K562 (cell line): ENCODE measurements at regions not wholly inside any gene's neighbourhood (a gene's known extent, or its start where the extent isn't known, plus 50 kb on each side); places are given as distances from the start of the nearest gene placed in this dataset.

Experiments
- ATAC-seq: fragments of 200-7000 bp; cut with Tn5 transposase; 3 replicates; pipeline ENCODE4 v1.9.1; 2020; ENCODE audit warnings: moderate library complexity
- BruUV-seq: library from RNA; stranded (reverse); fragments of 400-500 nt; replicated peaks from 2 replicates; lab custom pipeline; 2021; lab: Mats Ljungman, UMichigan
- CTCF ChIA-PET: fragments of 300-600 bp; formaldehyde crosslinking; extraction: SDS; loops from one replicate; lab custom pipeline; 2021; ENCODE audit warnings: low intra/inter-chr PET ratio; lab: Yijun Ruan, JAX
- POLR2A ChIA-PET: fragments of 300-600, 350-650 bp; sonication (Branson Sonifier 250); formaldehyde crosslinking; extraction: SDS; loops from one replicate; lab custom pipeline; 2021; ENCODE audit warnings: antibody characterized with exemption, inconsistent platforms; lab: Yijun Ruan, JAX
- DNase-seq, 4 experiments: peaks; one replicate each; pipeline versions ENCODE4 v3.0.0 to v3.0.0-alpha.2; 2011 to 2018; ENCODE audit warnings: low spot score in 3 of 4, mixed read lengths in 3 of 4; ENCODE audit errors: extremely low read depth in 1 of 4
- FAIRE-seq: peaks from 2 replicates; lab custom pipeline; 2011; peaks lifted over from hg19 to GRCh38; lab: Jason Lieb, UNC
- H2AFZ ChIP-seq: 2 replicates; pipeline ENCODE4 v1.6.0; 2011; ENCODE audit warnings: low read depth, low read length, control low read depth, inconsistent platforms
- H3K27ac ChIP-seq: fragments of 200-600 bp; 3 replicates; pipeline ENCODE4 v1.8.0; 2011; ENCODE audit warnings: low read depth, mild to moderate bottlenecking, control low read depth, inconsistent platforms, low read length, moderate library complexity, mixed read lengths; ENCODE audit errors: extremely low read depth
- H3K27me3 ChIP-seq, 2 experiments: fragments of 300-600 bp in 1 of 2; 2 replicates in 1 of 2; 3 replicates in 1 of 2; pipeline versions ENCODE4 v1.6.0 to v1.8.0; 2011; ENCODE audit warnings: inconsistent platforms in 2 of 2, low read length in 2 of 2, mild to moderate bottlenecking in 1 of 2, mixed read lengths in 1 of 2, moderate library complexity in 1 of 2; ENCODE audit not compliant: control insufficient read depth in 2 of 2, insufficient read depth in 2 of 2
- H3K36me3 ChIP-seq: fragments of 300-600 bp; 3 replicates; pipeline ENCODE4 v1.8.0; 2011; ENCODE audit warnings: mild to moderate bottlenecking, low read length, inconsistent platforms; ENCODE audit not compliant: control insufficient read depth, insufficient read depth
- H3K4me1 ChIP-seq, 2 experiments: fragments of 200-600 bp in 1 of 2; replicated peaks in 1 of 2; 2 replicates in 1 of 2; 3 replicates in 1 of 2; pipeline versions ENCODE4 v1.5.1 to v1.8.0; 2011; ENCODE audit warnings: inconsistent platforms in 2 of 2, low read length in 2 of 2, mild to moderate bottlenecking in 1 of 2, mixed read lengths in 1 of 2, moderate library complexity in 1 of 2; ENCODE audit not compliant: control insufficient read depth in 2 of 2, insufficient read depth in 2 of 2
- H3K4me2 ChIP-seq: 2 replicates; pipeline ENCODE4 v1.6.1; 2011; ENCODE audit warnings: low read length, control low read depth, inconsistent platforms, mixed read lengths; ENCODE audit not compliant: insufficient read depth
- H3K4me3 ChIP-seq: fragments of 200-600 bp; sonication (generic), shearing (Covaris generic); 2 replicates; pipeline ENCODE4 v1.5.1; 2016; ENCODE audit warnings: control low read depth, inconsistent platforms
- H3K79me2 ChIP-seq: fragments of 200-600 bp; 3 replicates; pipeline ENCODE4 v1.8.0; 2011; ENCODE audit warnings: low read length, inconsistent platforms; ENCODE audit not compliant: control insufficient read depth, insufficient read depth
- H3K9ac ChIP-seq, 2 experiments: 2 replicates each; pipeline versions ENCODE4 v1.6.0 to v1.6.1; 2011; ENCODE audit warnings: low read depth in 2 of 2, low read length in 2 of 2, control low read depth in 1 of 2, inconsistent platforms in 1 of 2, mild to moderate bottlenecking in 1 of 2, mixed read lengths in 1 of 2; ENCODE audit not compliant: insufficient read depth in 1 of 2
- H3K9me1 ChIP-seq: one replicate; pipeline ENCODE4 v1.6.0; 2011; ENCODE audit warnings: inconsistent platforms, mild to moderate bottlenecking, low read length, moderate library complexity; ENCODE audit not compliant: control insufficient read depth, insufficient read depth
- H3K9me3 ChIP-seq: replicated peaks from 2 replicates; pipeline ENCODE4 v1.5.1; 2011; ENCODE audit warnings: low read depth, low read length, inconsistent platforms; ENCODE audit not compliant: control insufficient read depth, insufficient read depth
- H4K20me1 ChIP-seq: replicated peaks from 2 replicates; pipeline ENCODE4 v1.6.1; 2011; ENCODE audit warnings: low read length, inconsistent platforms, mixed read lengths; ENCODE audit not compliant: control insufficient read depth, insufficient read depth
- CC2D1A ChIP-seq: fragments of 450-650 bp; IDR thresholded peaks from 2 replicates; pipeline ENCODE4 v1.6.1; 2017; ENCODE audit warnings: mild to moderate bottlenecking
- DIDO1 ChIP-seq: fragments of 450-650 bp; IDR thresholded peaks from 2 replicates; pipeline ENCODE4 v1.6.1; 2016; ENCODE audit warnings: low read depth, missing biosample characterization, missing genetic modification characterization
- MIER1 ChIP-seq: fragments of 450-650 bp; IDR thresholded peaks from 2 replicates; pipeline ENCODE4 v1.6.1; 2016; ENCODE audit warnings: antibody characterized with exemption, mild to moderate bottlenecking, low read depth
- MYBL2 ChIP-seq, 2 experiments: fragments of 450-650 bp in 1 of 2; sonication (generic) in 1 of 2; formaldehyde crosslinking in 1 of 2; IDR thresholded peaks; 2 replicates each; pipeline versions ENCODE4 v1.6.1 to v1.8.1; 2017 to 2022; ENCODE audit warnings: borderline replicate concordance in 1 of 2, inconsistent platforms in 1 of 2, low read depth in 1 of 2, mild to moderate bottlenecking in 1 of 2, missing genetic modification reagents in 1 of 2, moderate library complexity in 1 of 2
- REST ChIP-seq, 2 experiments: fragments of 450-650 bp; formaldehyde crosslinking in 1 of 2; IDR thresholded peaks; 2 replicates each; pipeline versions ENCODE4 v1.4.0 to v1.6.1; 2014 to 2020; ENCODE audit warnings: mild to moderate bottlenecking in 2 of 2, borderline replicate concordance in 1 of 2, low read depth in 1 of 2
- SMAD2 ChIP-seq: fragments of 150-350 bp; IDR thresholded peaks from 2 replicates; pipeline ENCODE4 v1.6.1; 2014; ENCODE audit warnings: low read depth, mild to moderate bottlenecking, low read length
- ZFP30 ChIP-seq: fragments of 250-450 bp; sonication (Bioruptor Pico); IDR thresholded peaks from 2 replicates; pipeline ENCODE4 v1.8.0; 2022; ENCODE audit warnings: moderate library complexity, mild to moderate bottlenecking, inconsistent platforms, borderline replicate concordance
- ZKSCAN3 ChIP-seq: fragments of 250-450 bp; sonication (Bioruptor Pico); IDR thresholded peaks from 2 replicates; pipeline ENCODE4 v1.4.0; 2020
- ZNF24 ChIP-seq: fragments of 450-650 bp; IDR thresholded peaks from 2 replicates; pipeline ENCODE4 v1.6.1; 2016
- ZNF41 ChIP-seq: fragments of 250-450 bp; sonication (Bioruptor Pico); conservative IDR thresholded peaks from 2 replicates; pipeline ENCODE4 v1.4.0; 2020; ENCODE audit warnings: mild to moderate bottlenecking
- WGBS: fragments of 100-300 bp; shearing (Covaris generic); methylation state at CpG from one replicate; pipeline ENCODE4 v1.1.6; 2016; ENCODE audit warnings: low coverage, mixed read lengths; ENCODE audit not compliant: insufficient coverage; ENCODE audit errors: missing lambda C conversion rate; 5-methylcytosine and 5-hydroxymethylcytosine counted together
- in situ Hi-C: fragments of 300-500 bp; cut with MboI; formaldehyde crosslinking; loops from 4 replicates; pipeline ENCODE4 v1.15.0; 2018; ENCODE audit warnings: inconsistent platforms, mixed read lengths
- intact Hi-C: fragments of 100-400 bp; cut with micrococcal nuclease; formaldehyde crosslinking; loops from 2 replicates; pipeline ENCODE4 v1.14.2; 2022

- in situ Hi-C loops: no loop called here
- no peaks in the 10 kb centered on the region for H3K36me3 ChIP-seq
- FAIRE-seq: no peak
- no peaks in the 10 kb centered on the region for H3K9me1 ChIP-seq
- no peak for ATAC-seq
- intact Hi-C loops: no loop called here
- H3K27me3 ChIP-seq: no peaks in the 10 kb centered on the region
- no peak overlapping the region for H3K4me3 ChIP-seq
- no peaks in the 10 kb centered on the region for H3K4me1 ChIP-seq
- POLR2A ChIA-PET: no interaction called here
- CTCF ChIA-PET: no interaction called here
- TF ChIP-seq DIDO1 (tag) (no peak), SMAD2 (no peak), ZNF24 (no peak), MYBL2 (IDR thresholded peaks at IDR 0.05; ENCODE audit: low read depth) (no peak), MYBL2 (CRISPR knock-in tag; IDR thresholded peaks at IDR 0.05; ENCODE audit: borderline replicate concordance) (no peak)
- H3K9ac ChIP-seq: no peak overlapping the region
- H3K27ac ChIP-seq: no peak overlapping the region
- BruUV-seq: no TSS peak
- H4K20me1 ChIP-seq: no peaks in the 10 kb centered on the region
- no peak for DNase-seq
- no peak overlapping the region for H3K4me2 ChIP-seq
- no peaks in the 10 kb centered on the region for H3K79me2 ChIP-seq
- H3K9me3 ChIP-seq: no peaks in the 10 kb centered on the region; the same call in 1 of the 2 replicates
- H2AFZ ChIP-seq: no peak overlapping the region
Measured at GRCh38 chr7:41574377-41574776, 128.5 kb downstream of the INHBA start.

- intact Hi-C loops: no loop called here
- no peak overlapping the region for H3K4me2 ChIP-seq
- H3K79me2 ChIP-seq: no peaks in the 10 kb centered on the region
- H2AFZ ChIP-seq: no peak overlapping the region
- BruUV-seq: no TSS peak
- no peak for DNase-seq
- ATAC-seq: no peak
- H3K4me3 ChIP-seq: no peak overlapping the region
- no peaks in the 10 kb centered on the region for H3K36me3 ChIP-seq
- no peaks in the 10 kb centered on the region for H3K9me1 ChIP-seq
- no peak for FAIRE-seq
- 0% methylated on average over 1 of the region's 1 CpG for WGBS
- no peaks in the 10 kb centered on the region for H4K20me1 ChIP-seq
- POLR2A ChIA-PET: no interaction called here
- H3K27ac ChIP-seq: no peak overlapping the region
- in situ Hi-C loops: no loop called here
- H3K4me1 ChIP-seq: no peaks in the 10 kb centered on the region
- no peak overlapping the region for H3K9ac ChIP-seq
- H3K27me3 ChIP-seq: no peaks in the 10 kb centered on the region
- CTCF ChIA-PET: no interaction called here
- no peaks in the 10 kb centered on the region; the same call in 1 of the 2 replicates for H3K9me3 ChIP-seq
- TF ChIP-seq ZKSCAN3 (CRISPR knock-in tag): no peak
- no peak for TF ChIP-seq ZFP30 (CRISPR knock-in tag)
- no peak for TF ChIP-seq ZNF41 (CRISPR knock-in tag)
- no peak for TF ChIP-seq REST (IDR thresholded peaks at IDR 0.05; ENCODE audit: borderline replicate concordance)
- no peak for TF ChIP-seq REST (CRISPR knock-in tag; IDR thresholded peaks at IDR 0.05; ENCODE audit: low read depth)
- TF ChIP-seq MIER1: no peak
- no peak for TF ChIP-seq CC2D1A
Measured at GRCh38 chr7:41573862-41574261, 129.0 kb downstream of the INHBA start.
